IPS DF 6.9 (cell line): ENCODE measurements at regions not wholly inside any gene's neighbourhood (a gene's known extent, or its start where the extent isn't known, plus 50 kb on each side); places are given as distances from the start of the nearest gene placed in this dataset.

Experiments
- DNase-seq: peaks from one replicate; pipeline ENCODE4 v3.0.0-alpha.2; 2013; ENCODE audit warnings: low read depth, low spot score
- H3K27ac ChIP-seq: one replicate; pipeline ENCODE4 v1.5.1; 2013; ENCODE audit warnings: low read length, control low read depth
- H3K27me3 ChIP-seq: 2 replicates; pipeline ENCODE4 v1.6.1; 2013; ENCODE audit warnings: mild to moderate bottlenecking, low read length; ENCODE audit not compliant: control insufficient read depth, insufficient read depth
- H3K36me3 ChIP-seq: 2 replicates; pipeline ENCODE4 v1.6.1; 2013; ENCODE audit warnings: low read length; ENCODE audit not compliant: control insufficient read depth, insufficient read depth
- H3K4me1 ChIP-seq: 2 replicates; pipeline ENCODE4 v1.6.1; 2013; ENCODE audit warnings: low read length; ENCODE audit not compliant: control insufficient read depth, insufficient read depth
- H3K4me3 ChIP-seq: 2 replicates; pipeline ENCODE4 v1.5.1; 2013; ENCODE audit warnings: mild to moderate bottlenecking, low read length
- H3K9me3 ChIP-seq: 2 replicates; pipeline ENCODE4 v1.6.1; 2013; ENCODE audit warnings: low read length, inconsistent platforms; ENCODE audit not compliant: control insufficient read depth, insufficient read depth
- WGBS: extraction: QIAGEN DNeasy Blood & Tissue Kit; methylation state at CpG from one replicate; pipeline ENCODE4 v1.1.7; 2013; ENCODE audit warnings: mixed read lengths, missing lambda C conversion rate; ENCODE audit not compliant: insufficient read length, insufficient coverage; 5-methylcytosine and 5-hydroxymethylcytosine counted together

- H3K27ac ChIP-seq: no peak overlapping the region
- no peaks in the 10 kb centered on the region for H3K36me3 ChIP-seq
- no peaks in the 10 kb centered on the region for H3K27me3 ChIP-seq
- DNase-seq: no peak
- H3K9me3 ChIP-seq: no peaks in the 10 kb centered on the region
- no peaks in the 10 kb centered on the region for H3K4me1 ChIP-seq
- no peak overlapping the region for H3K4me3 ChIP-seq
Measured at GRCh38 chr5:33311893-33312292, 128.9 kb upstream of the TARS1 start.

GRCh38 chr5:33312571-33313549 is 127.9 kb upstream of the TARS1 start:
- no peaks in the 10 kb centered on the region for H3K4me1 ChIP-seq

GRCh38 chr5:33315189-33315588 is 125.6 kb upstream of the TARS1 start:
- Histone ChIP-seq H3K27ac (no peak overlapping the region), H3K9me3 (no peaks in the 10 kb centered on the region), H3K4me3 (no peak overlapping the region), H3K36me3 (no peaks in the 10 kb centered on the region), H3K27me3 (no peaks in the 10 kb centered on the region), H3K4me1 (no peaks in the 10 kb centered on the region)
- no peak for DNase-seq
- no CpG with 5 or more reads among the region's 1 CpG for WGBS

More at GRCh38 chr5:33312571-33313549, 127.9 kb upstream of the TARS1 start:
- Histone ChIP-seq H3K36me3 (no peaks in the 10 kb centered on the region), H3K4me3 (no peak overlapping the region), H3K27me3 (no peaks in the 10 kb centered on the region), H3K27ac (no peak overlapping the region), H3K9me3 (no peaks in the 10 kb centered on the region)
- no CpG with 5 or more reads among the region's 4 CpGs for WGBS
- DNase-seq: no peak

GRCh38 chr5:33316773-33317172 is 124.0 kb upstream of the TARS1 start:
- no peaks in the 10 kb centered on the region for H3K27me3 ChIP-seq
- no peaks in the 10 kb centered on the region for H3K36me3 ChIP-seq
- H3K9me3 ChIP-seq: no peaks in the 10 kb centered on the region
- no CpG with 5 or more reads among the region's 1 CpG for WGBS
- DNase-seq: no peak
- no peaks in the 10 kb centered on the region for H3K4me1 ChIP-seq
- H3K27ac ChIP-seq: no peak overlapping the region
- no peak overlapping the region for H3K4me3 ChIP-seq

GRCh38 chr5:33317271-33317670 is 123.5 kb upstream of the TARS1 start:
- WGBS: no CpG with 5 or more reads among the region's 2 CpGs
- no peak for DNase-seq
- no peaks in the 10 kb centered on the region for H3K9me3 ChIP-seq

GRCh38 chr5:33319151-33319550 is 121.6 kb upstream of the TARS1 start:
- no peaks in the 10 kb centered on the region for H3K27me3 ChIP-seq
- H3K27ac ChIP-seq: no peak overlapping the region
- no peaks in the 10 kb centered on the region for H3K9me3 ChIP-seq
- no peaks in the 10 kb centered on the region for H3K36me3 ChIP-seq
- no CpG with 5 or more reads among the region's 1 CpG for WGBS
- no peak overlapping the region for H3K4me3 ChIP-seq
- no peaks in the 10 kb centered on the region for H3K4me1 ChIP-seq
- DNase-seq: no peak

More at GRCh38 chr5:33317271-33317670, 123.5 kb upstream of the TARS1 start:
- H3K27ac ChIP-seq: no peak overlapping the region
- no peaks in the 10 kb centered on the region for H3K4me1 ChIP-seq
- H3K27me3 ChIP-seq: no peaks in the 10 kb centered on the region
- H3K4me3 ChIP-seq: no peak overlapping the region
- H3K36me3 ChIP-seq: no peaks in the 10 kb centered on the region

GRCh38 chr5:33319841-33320240 is 120.9 kb upstream of the TARS1 start:
- DNase-seq: no peak
- Histone ChIP-seq H3K36me3 (no peaks in the 10 kb centered on the region), H3K4me1 (no peaks in the 10 kb centered on the region), H3K4me3 (no peak overlapping the region), H3K9me3 (no peaks in the 10 kb centered on the region), H3K27ac (no peak overlapping the region), H3K27me3 (no peaks in the 10 kb centered on the region)
- no CpG with 5 or more reads among the region's 1 CpG for WGBS

GRCh38 chr5:33321026-33321425 is 119.7 kb upstream of the TARS1 start:
- Histone ChIP-seq H3K36me3 (no peaks in the 10 kb centered on the region), H3K4me1 (no peaks in the 10 kb centered on the region; the same call in 1 of the 2 replicates), H3K27me3 (no peaks in the 10 kb centered on the region), H3K9me3 (no peaks in the 10 kb centered on the region), H3K27ac (no peak overlapping the region), H3K4me3 (no peak overlapping the region)
- WGBS: no CpG with 5 or more reads among the region's 1 CpG
- DNase-seq: no peak

GRCh38 chr5:33322632-33323031 is 118.1 kb upstream of the TARS1 start:
- H3K36me3 ChIP-seq: no peaks in the 10 kb centered on the region
- H3K4me3 ChIP-seq: no peak overlapping the region
- H3K9me3 ChIP-seq: no peaks in the 10 kb centered on the region
- H3K4me1 ChIP-seq: no peaks in the 10 kb centered on the region; the same call in 1 of the 2 replicates
- H3K27ac ChIP-seq: no peak overlapping the region
- no peaks in the 10 kb centered on the region for H3K27me3 ChIP-seq
- no peak for DNase-seq
- no CpG with 5 or more reads among the region's 4 CpGs for WGBS

- no peak overlapping the region for H3K27ac ChIP-seq
- no peaks in the 10 kb centered on the region for H3K36me3 ChIP-seq
- no peak overlapping the region for H3K4me3 ChIP-seq
- no peak for DNase-seq
- H3K9me3 ChIP-seq: no peaks in the 10 kb centered on the region
- no peaks in the 10 kb centered on the region for H3K27me3 ChIP-seq
- H3K4me1 ChIP-seq: no peaks in the 10 kb centered on the region; the same call in 1 of the 2 replicates
- WGBS: no CpG with 5 or more reads among the region's 2 CpGs
Measured at GRCh38 chr5:33324667-33325307, 116.0 kb upstream of the TARS1 start.
